ENCODE measurements at regions not wholly inside any gene's neighbourhood (a gene's known extent, or its start where the extent isn't known, plus 50 kb on each side); places are given as distances from the start of the nearest gene placed in this dataset.
"Not testable (repeated sequence)": the region's sequence is repeated elsewhere in the genome, so short reads cannot be mapped to it uniquely, and the experiment has no call there.

GRCh38 chr12:13440844-13441243 lies 244.3 kb downstream of the EMP1 start:
- DNase-seq (ENCODE audit: low read depth) = no peak

- DNase-seq (ENCODE audit: low read depth) = no peak
Measured at GRCh38 chr12:13437541-13437940, 241.0 kb downstream of the EMP1 start.

GRCh38 chr12:13436696-13437391 lies 240.3 kb downstream of the EMP1 start:
- DNase-seq (ENCODE audit: low read depth) = no peak

- DNase-seq (ENCODE audit: low read depth) = no peak
Measured at GRCh38 chr12:13436182-13436581, 239.7 kb downstream of the EMP1 start.

GRCh38 chr12:13435235-13435933 lies 238.9 kb downstream of the EMP1 start:
- DNase-seq (ENCODE audit: low read depth) = no peak

- no peak for DNase-seq (ENCODE audit: low read depth)
Measured at GRCh38 chr12:13433768-13434167, 237.2 kb downstream of the EMP1 start.

GRCh38 chr12:13431041-13431440 lies 234.5 kb downstream of the EMP1 start:
- DNase-seq (ENCODE audit: low read depth) = no peak

GRCh38 chr12:13428538-13429265 lies 232.2 kb downstream of the EMP1 start:
- DNase-seq (ENCODE audit: low read depth) = no peak

- DNase-seq (ENCODE audit: low read depth) = no peak
Measured at GRCh38 chr12:13425766-13426165, 229.2 kb downstream of the EMP1 start.

GRCh38 chr12:13422291-13422690 lies 225.8 kb downstream of the EMP1 start:
- DNase-seq (ENCODE audit: low read depth) = no peak

GRCh38 chr12:13417516-13417915 lies 221.0 kb downstream of the EMP1 start:
- no peak for DNase-seq (ENCODE audit: low read depth)

- no peak for DNase-seq (ENCODE audit: low read depth)
Measured at GRCh38 chr12:13411287-13411686, 214.8 kb downstream of the EMP1 start.

- no peak for DNase-seq (ENCODE audit: low read depth)
Measured at GRCh38 chr12:13405961-13406703, 209.6 kb downstream of the EMP1 start.

- DNase-seq (ENCODE audit: low read depth) = no peak
Measured at GRCh38 chr12:13404631-13405473, 208.3 kb downstream of the EMP1 start.

GRCh38 chr12:13404111-13404628 lies 207.6 kb downstream of the EMP1 start:
- no peak for DNase-seq (ENCODE audit: low read depth)

- not testable (repeated sequence) for DNase-seq (ENCODE audit: low read depth)
Measured at GRCh38 chr12:13391375-13391774, 194.8 kb downstream of the EMP1 start.

- no peak for DNase-seq (ENCODE audit: low read depth)
Measured at GRCh38 chr12:13390918-13391317, 194.4 kb downstream of the EMP1 start.

GRCh38 chr12:13390381-13390861 lies 193.9 kb downstream of the EMP1 start:
- DNase-seq (ENCODE audit: low read depth) = no peak

- no peak for DNase-seq (ENCODE audit: low read depth)
Measured at GRCh38 chr12:13387101-13387500, 190.6 kb downstream of the EMP1 start.

- DNase-seq (ENCODE audit: low read depth) = no peak
Measured at GRCh38 chr12:13386323-13387039, 190.0 kb downstream of the EMP1 start.
